ENCODE measurements at regions not wholly inside any gene's neighbourhood (a gene's known extent, or its start where the extent isn't known, plus 50 kb on each side); places are given as distances from the start of the nearest gene placed in this dataset.
"Not testable (repeated sequence)": the region's sequence is repeated elsewhere in the genome, so short reads cannot be mapped to it uniquely, and the experiment has no call there.

GRCh38 chr3:11707084-11707483, 63.4 kb upstream of the VGLL4 start:
- TF ChIP-seq ELK1 (IDR thresholded peaks at IDR 0.05; ENCODE audit: borderline replicate concordance, low read depth, low read length); CTCF (conservative IDR thresholded peaks at IDR 0.05; ENCODE audit: low read depth, low read length); BHLHE40 (IDR thresholded peaks at IDR 0.05; ENCODE audit: low read depth, low read length); MXI1 (IDR thresholded peaks at IDR 0.05; ENCODE audit: borderline replicate concordance, low read depth, low read length); POLR2A (IDR thresholded peaks at IDR 0.05; ENCODE audit: low read depth, low read length); MAZ (IDR thresholded peaks at IDR 0.05; ENCODE audit: borderline replicate concordance, low read depth, low read length): not testable (repeated sequence)

All from IMR-90 (cell line).